PFSK-1 (cell line): ENCODE measurements at regions not wholly inside any gene's neighbourhood (a gene's known extent, or its start where the extent isn't known, plus 50 kb on each side); places are given as distances from the start of the nearest gene placed in this dataset.

Source experiments
- FOXP2 ChIP-seq: optimal IDR thresholded peaks from 2 replicates; pipeline ENCODE3; 2011; ENCODE audit warnings: borderline replicate concordance, control low read depth, inconsistent platforms; ENCODE audit not compliant: insufficient read depth; ENCODE audit errors: extremely low read length, extremely low read depth
- POLR2AphosphoS5 ChIP-seq: IDR thresholded peaks from 2 replicates; pipeline ENCODE4 v1.6.1; 2012; ENCODE audit warnings: low read depth, mild to moderate bottlenecking, control low read depth, low read length, moderate library complexity
- SIN3A ChIP-seq: IDR thresholded peaks from 2 replicates; pipeline ENCODE4 v1.6.1; 2012; ENCODE audit warnings: mild to moderate bottlenecking, low read length, moderate library complexity, borderline replicate concordance; ENCODE audit not compliant: insufficient read depth
- TAF1 ChIP-seq: IDR thresholded peaks from 2 replicates; pipeline ENCODE4 v1.6.1; 2012; ENCODE audit warnings: low read length, control low read depth, borderline replicate concordance; ENCODE audit not compliant: insufficient read depth
- TF ChIP-seq, protein P1 (sequence below), 2 experiments: IDR thresholded peaks; 2 replicates each; pipeline versions ENCODE4 v1.6.1 to v1.8.0; 2011 to 2012; ENCODE audit warnings: low read depth in 2 of 2, low read length in 2 of 2, control low read depth in 1 of 2, inconsistent platforms in 1 of 2, mild to moderate bottlenecking in 1 of 2, moderate library complexity in 1 of 2; ENCODE audit not compliant: insufficient read depth in 1 of 2

DNA sequence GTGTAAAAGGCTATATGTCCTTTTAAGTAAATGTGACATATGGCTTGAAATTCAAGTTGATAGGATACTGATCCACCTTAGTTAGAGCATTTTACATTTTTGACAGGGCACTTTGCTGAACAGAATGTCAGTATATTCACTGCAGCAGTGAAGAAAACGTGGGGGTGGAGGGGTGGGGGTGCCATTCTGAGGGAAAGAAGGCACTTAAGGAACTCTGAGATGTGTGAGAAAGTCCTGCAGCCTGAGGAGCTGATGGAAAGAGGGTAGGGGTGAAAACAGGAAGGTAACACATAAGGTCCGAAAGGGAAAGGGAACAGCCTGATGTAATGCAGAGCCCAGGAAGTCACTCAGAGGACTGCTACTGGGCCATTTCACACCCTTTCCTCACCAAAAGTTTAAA, 265.5 kb upstream of the GRIP1 start:
- TF ChIP-seq TAF1 (no peak), SIN3A (no peak), POLR2AphosphoS5 (no peak), FOXP2 (no peak)
- TF ChIP-seq, protein P1, sequence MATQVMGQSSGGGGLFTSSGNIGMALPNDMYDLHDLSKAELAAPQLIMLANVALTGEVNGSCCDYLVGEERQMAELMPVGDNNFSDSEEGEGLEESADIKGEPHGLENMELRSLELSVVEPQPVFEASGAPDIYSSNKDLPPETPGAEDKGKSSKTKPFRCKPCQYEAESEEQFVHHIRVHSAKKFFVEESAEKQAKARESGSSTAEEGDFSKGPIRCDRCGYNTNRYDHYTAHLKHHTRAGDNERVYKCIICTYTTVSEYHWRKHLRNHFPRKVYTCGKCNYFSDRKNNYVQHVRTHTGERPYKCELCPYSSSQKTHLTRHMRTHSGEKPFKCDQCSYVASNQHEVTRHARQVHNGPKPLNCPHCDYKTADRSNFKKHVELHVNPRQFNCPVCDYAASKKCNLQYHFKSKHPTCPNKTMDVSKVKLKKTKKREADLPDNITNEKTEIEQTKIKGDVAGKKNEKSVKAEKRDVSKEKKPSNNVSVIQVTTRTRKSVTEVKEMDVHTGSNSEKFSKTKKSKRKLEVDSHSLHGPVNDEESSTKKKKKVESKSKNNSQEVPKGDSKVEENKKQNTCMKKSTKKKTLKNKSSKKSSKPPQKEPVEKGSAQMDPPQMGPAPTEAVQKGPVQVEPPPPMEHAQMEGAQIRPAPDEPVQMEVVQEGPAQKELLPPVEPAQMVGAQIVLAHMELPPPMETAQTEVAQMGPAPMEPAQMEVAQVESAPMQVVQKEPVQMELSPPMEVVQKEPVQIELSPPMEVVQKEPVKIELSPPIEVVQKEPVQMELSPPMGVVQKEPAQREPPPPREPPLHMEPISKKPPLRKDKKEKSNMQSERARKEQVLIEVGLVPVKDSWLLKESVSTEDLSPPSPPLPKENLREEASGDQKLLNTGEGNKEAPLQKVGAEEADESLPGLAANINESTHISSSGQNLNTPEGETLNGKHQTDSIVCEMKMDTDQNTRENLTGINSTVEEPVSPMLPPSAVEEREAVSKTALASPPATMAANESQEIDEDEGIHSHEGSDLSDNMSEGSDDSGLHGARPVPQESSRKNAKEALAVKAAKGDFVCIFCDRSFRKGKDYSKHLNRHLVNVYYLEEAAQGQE (IDR thresholded peaks at IDR 0.05; ENCODE audit: insufficient read depth in 1 of 2, low read depth in 2 of 2, low read length in 2 of 2): no peak

DNA sequence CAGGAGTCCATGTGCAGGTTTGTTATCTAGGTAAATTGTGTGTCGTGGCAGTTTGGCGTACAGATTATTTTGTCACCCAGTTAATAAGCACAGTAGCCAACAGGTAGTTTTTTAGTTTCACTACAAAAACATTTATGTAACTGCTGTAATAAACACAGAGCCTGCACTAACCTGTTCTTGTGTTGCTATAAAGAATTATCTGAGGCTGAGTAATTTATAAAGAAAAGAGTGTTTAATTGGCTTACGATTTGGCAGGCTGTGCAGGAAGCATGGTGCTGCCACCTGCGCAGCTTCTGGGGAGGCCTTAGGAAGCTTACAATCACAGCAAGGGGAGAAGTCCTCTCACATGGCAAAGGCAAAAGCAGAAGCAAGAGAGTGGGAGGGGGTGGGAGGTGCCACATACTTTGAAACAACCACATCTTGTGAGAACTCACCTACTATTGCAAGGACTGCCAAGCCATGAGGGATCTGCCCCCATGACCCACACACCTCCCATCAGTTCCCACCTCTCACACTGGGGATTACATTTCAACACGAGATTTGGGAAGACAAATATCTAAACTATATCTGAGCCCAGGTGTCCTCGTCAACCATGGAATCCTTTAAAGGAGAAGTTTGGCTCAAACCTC, 266.4 kb upstream of the GRIP1 start:
- TF ChIP-seq, protein P1 (IDR thresholded peaks at IDR 0.05; ENCODE audit: insufficient read depth in 1 of 2, low read depth in 2 of 2, low read length in 2 of 2): no peak

- no peak for TF ChIP-seq POLR2AphosphoS5
- TF ChIP-seq TAF1: no peak
- no peak for TF ChIP-seq FOXP2
- TF ChIP-seq SIN3A: no peak
- TF ChIP-seq, protein P1 (IDR thresholded peaks at IDR 0.05; ENCODE audit: insufficient read depth in 1 of 2, low read depth in 2 of 2, low read length in 2 of 2): no peak
Observed at GRCh38 chr12:66947119-66947518, 268.2 kb upstream of the GRIP1 start.

DNA sequence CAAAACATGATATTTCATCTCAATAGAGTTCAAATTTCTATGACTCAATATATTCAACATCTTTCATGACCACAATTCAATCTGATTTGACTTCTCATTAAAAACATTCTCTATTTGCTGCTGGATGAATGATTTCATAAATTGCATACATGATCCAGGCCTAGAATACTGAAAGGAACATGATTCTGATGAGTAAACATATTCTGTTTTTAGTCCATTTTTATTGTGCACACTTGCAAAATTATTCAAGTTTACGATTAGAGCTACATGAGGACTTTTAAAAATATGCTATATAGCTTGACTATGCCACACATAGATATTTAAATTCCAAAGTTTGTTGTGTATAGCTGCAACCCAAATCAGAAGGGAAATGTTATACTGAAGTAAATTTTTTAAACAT, 273.8 kb upstream of the GRIP1 start:
- TF ChIP-seq POLR2AphosphoS5 (no peak), FOXP2 (no peak), SIN3A (no peak), TAF1 (no peak)
- TF ChIP-seq, protein P1 (IDR thresholded peaks at IDR 0.05; ENCODE audit: insufficient read depth in 1 of 2, low read depth in 2 of 2, low read length in 2 of 2): no peak

GRCh38 chr12:66956300-66956699, 277.4 kb upstream of the GRIP1 start:
- no peak for TF ChIP-seq POLR2AphosphoS5
- TF ChIP-seq FOXP2: no peak
- TF ChIP-seq SIN3A: no peak
- no peak for TF ChIP-seq TAF1
- TF ChIP-seq, protein P1 (IDR thresholded peaks at IDR 0.05; ENCODE audit: insufficient read depth in 1 of 2, low read depth in 2 of 2, low read length in 2 of 2): no peak
